PFSK-1 (cell line): ENCODE measurements at regions not wholly inside any gene's neighbourhood (a gene's known extent, or its start where the extent isn't known, plus 50 kb on each side); places are given as distances from the start of the nearest gene placed in this dataset.

Experiments used
- FOXP2 ChIP-seq: optimal IDR thresholded peaks from 2 replicates; pipeline ENCODE3; 2011; ENCODE audit warnings: borderline replicate concordance, control low read depth, inconsistent platforms; ENCODE audit not compliant: insufficient read depth; ENCODE audit errors: extremely low read length, extremely low read depth
- POLR2AphosphoS5 ChIP-seq: IDR thresholded peaks from 2 replicates; pipeline ENCODE4 v1.6.1; 2012; ENCODE audit warnings: low read depth, mild to moderate bottlenecking, control low read depth, low read length, moderate library complexity
- SIN3A ChIP-seq: IDR thresholded peaks from 2 replicates; pipeline ENCODE4 v1.6.1; 2012; ENCODE audit warnings: mild to moderate bottlenecking, low read length, moderate library complexity, borderline replicate concordance; ENCODE audit not compliant: insufficient read depth
- TAF1 ChIP-seq: IDR thresholded peaks from 2 replicates; pipeline ENCODE4 v1.6.1; 2012; ENCODE audit warnings: low read length, control low read depth, borderline replicate concordance; ENCODE audit not compliant: insufficient read depth
- TF ChIP-seq, protein P1 (sequence below), 2 experiments: IDR thresholded peaks; 2 replicates each; pipeline versions ENCODE4 v1.6.1 to v1.8.0; 2011 to 2012; ENCODE audit warnings: low read depth in 2 of 2, low read length in 2 of 2, control low read depth in 1 of 2, inconsistent platforms in 1 of 2, mild to moderate bottlenecking in 1 of 2, moderate library complexity in 1 of 2; ENCODE audit not compliant: insufficient read depth in 1 of 2

- TF ChIP-seq POLR2AphosphoS5 (no peak), SIN3A (no peak)
- TF ChIP-seq, protein P1, sequence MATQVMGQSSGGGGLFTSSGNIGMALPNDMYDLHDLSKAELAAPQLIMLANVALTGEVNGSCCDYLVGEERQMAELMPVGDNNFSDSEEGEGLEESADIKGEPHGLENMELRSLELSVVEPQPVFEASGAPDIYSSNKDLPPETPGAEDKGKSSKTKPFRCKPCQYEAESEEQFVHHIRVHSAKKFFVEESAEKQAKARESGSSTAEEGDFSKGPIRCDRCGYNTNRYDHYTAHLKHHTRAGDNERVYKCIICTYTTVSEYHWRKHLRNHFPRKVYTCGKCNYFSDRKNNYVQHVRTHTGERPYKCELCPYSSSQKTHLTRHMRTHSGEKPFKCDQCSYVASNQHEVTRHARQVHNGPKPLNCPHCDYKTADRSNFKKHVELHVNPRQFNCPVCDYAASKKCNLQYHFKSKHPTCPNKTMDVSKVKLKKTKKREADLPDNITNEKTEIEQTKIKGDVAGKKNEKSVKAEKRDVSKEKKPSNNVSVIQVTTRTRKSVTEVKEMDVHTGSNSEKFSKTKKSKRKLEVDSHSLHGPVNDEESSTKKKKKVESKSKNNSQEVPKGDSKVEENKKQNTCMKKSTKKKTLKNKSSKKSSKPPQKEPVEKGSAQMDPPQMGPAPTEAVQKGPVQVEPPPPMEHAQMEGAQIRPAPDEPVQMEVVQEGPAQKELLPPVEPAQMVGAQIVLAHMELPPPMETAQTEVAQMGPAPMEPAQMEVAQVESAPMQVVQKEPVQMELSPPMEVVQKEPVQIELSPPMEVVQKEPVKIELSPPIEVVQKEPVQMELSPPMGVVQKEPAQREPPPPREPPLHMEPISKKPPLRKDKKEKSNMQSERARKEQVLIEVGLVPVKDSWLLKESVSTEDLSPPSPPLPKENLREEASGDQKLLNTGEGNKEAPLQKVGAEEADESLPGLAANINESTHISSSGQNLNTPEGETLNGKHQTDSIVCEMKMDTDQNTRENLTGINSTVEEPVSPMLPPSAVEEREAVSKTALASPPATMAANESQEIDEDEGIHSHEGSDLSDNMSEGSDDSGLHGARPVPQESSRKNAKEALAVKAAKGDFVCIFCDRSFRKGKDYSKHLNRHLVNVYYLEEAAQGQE (IDR thresholded peaks at IDR 0.05; ENCODE audit: insufficient read depth in 1 of 2, low read depth in 2 of 2, low read length in 2 of 2): no peak
These were observed 619.7 kb downstream of the BRD1 start for GRCh38 chr22:49208004-49208402.

DNA sequence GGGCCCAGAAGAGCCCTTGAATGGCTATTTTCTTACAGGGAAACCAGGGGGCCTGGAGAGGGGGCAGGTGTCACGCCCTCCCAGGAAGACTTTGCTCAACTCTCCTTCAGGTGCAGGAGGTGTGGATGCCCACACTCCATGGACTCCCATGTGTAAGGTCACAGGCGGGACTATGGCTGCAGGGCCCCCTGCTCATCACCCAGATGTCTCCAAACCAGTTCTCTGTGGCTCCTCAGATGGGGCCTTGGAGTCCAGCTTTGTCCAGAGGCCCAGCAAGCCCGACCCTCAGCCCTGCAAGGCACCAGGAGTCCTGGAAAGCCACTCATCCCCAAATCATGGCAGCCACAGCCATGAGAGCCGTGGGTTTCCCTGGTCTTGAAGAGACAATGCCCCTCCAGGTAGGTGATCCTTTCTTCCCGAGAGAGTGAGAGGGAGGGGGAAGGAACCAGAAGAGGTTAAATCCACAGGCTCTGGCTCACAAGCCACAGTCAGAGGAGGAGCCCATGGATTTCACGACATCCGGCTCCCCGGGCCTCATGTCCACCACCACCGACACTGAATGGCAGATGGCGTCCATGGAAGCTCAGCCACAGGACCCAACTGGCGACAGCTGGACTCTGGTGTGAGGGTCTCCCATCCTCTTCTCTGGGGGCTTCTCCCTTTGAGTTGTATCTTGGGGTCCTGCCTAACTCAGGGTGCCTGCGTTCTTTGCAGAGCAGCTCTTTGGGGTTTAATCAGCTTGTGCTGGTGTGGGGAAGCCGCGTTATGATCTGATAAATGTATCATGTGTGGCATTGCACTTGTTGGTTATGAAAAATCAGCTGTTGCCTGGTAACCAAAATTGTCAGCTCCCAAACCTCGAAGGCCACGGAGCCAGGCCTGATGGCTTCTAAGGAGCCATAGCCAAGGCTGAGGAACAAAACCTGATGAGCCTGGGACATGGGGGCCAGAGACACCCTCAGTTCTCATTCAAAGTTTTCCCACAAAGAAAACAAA is 620.4 kb downstream of the BRD1 start:
- TF ChIP-seq TAF1 (no peak), FOXP2 (no peak), SIN3A (no peak), POLR2AphosphoS5 (no peak)
- TF ChIP-seq, protein P1 (IDR thresholded peaks at IDR 0.05; ENCODE audit: insufficient read depth in 1 of 2, low read depth in 2 of 2, low read length in 2 of 2): no peak

DNA sequence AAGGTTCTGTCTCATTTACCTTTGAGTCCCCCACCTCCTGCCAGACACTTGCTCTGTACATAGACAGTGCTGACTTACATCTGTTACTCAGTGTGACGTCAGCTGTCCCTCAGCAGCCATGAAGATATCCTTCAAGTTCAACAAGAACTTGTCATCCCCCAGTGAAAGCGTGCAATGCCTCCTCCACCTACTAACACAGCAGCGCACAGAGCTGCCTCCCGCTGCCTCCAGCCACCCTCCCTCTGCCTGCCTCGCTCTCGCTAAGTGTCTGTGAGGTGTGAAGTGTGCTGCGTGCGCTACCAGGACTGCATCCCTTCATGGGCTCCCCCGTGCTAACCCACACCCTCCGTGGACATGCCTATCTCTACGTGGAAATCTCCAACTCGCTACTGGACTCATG is 621.4 kb downstream of the BRD1 start:
- TF ChIP-seq SIN3A (no peak), TAF1 (no peak), POLR2AphosphoS5 (no peak), FOXP2 (no peak)
- TF ChIP-seq, protein P1 (IDR thresholded peaks at IDR 0.05; ENCODE audit: insufficient read depth in 1 of 2, low read depth in 2 of 2, low read length in 2 of 2): no peak

- TF ChIP-seq, protein P1 (IDR thresholded peaks at IDR 0.05; ENCODE audit: insufficient read depth in 1 of 2, low read depth in 2 of 2, low read length in 2 of 2): no peak
- TF ChIP-seq SIN3A (no peak), TAF1 (no peak), FOXP2 (no peak), POLR2AphosphoS5 (no peak)
These were observed 622.2 kb downstream of the BRD1 start for GRCh38 chr22:49205483-49205800.
